K562 (cell line): ENCODE measurements at regions not wholly inside any gene's neighbourhood (a gene's known extent, or its start where the extent isn't known, plus 50 kb on each side); places are given as distances from the start of the nearest gene placed in this dataset.

ENCODE experiments used
- ARHGAP35 ChIP-seq: fragments of 450-650 bp; IDR thresholded peaks from 2 replicates; pipeline ENCODE4 v1.6.1; 2018; ENCODE audit not compliant: partially characterized antibody
- ATF2 ChIP-seq: sonication (generic); formaldehyde crosslinking; IDR thresholded peaks from 2 replicates; pipeline ENCODE4 v1.8.1; 2022; ENCODE audit warnings: missing genetic modification reagents
- ATF7 ChIP-seq: fragments of 450-650 bp; IDR thresholded peaks from 2 replicates; pipeline ENCODE4 v1.7.1; 2014; ENCODE audit warnings: mild to moderate bottlenecking, moderate library complexity
- E2F1 ChIP-seq: sonication (generic); formaldehyde crosslinking; IDR thresholded peaks from 2 replicates; pipeline ENCODE4 v1.8.1; 2023; ENCODE audit warnings: mild to moderate bottlenecking, missing genetic modification reagents, moderate library complexity
- E2F6 ChIP-seq, 2 experiments: IDR thresholded peaks; 2 replicates each; pipeline ENCODE4 v1.6.1; 2011; ENCODE audit warnings: borderline replicate concordance in 1 of 2, control low read depth in 1 of 2, low read depth in 1 of 2, low read length in 1 of 2, mild to moderate bottlenecking in 1 of 2, mixed read lengths in 1 of 2, moderate library complexity in 1 of 2; ENCODE audit not compliant: insufficient read depth in 1 of 2, insufficient read length in 1 of 2, poor library complexity in 1 of 2, severe bottlenecking in 1 of 2; ENCODE audit errors: extremely low read depth in 1 of 2
- FOXA1 ChIP-seq: fragments of 450-650 bp; IDR thresholded peaks from 2 replicates; pipeline ENCODE4 v1.6.1; 2016; ENCODE audit warnings: mild to moderate bottlenecking, borderline replicate concordance
- FOXM1 ChIP-seq, 2 experiments: fragments of 450-650 bp in 1 of 2; sonication (generic) in 1 of 2; formaldehyde crosslinking in 1 of 2; IDR thresholded peaks; 2 replicates each; pipeline versions ENCODE4 v1.6.1 to v1.9.0; 2017 to 2022; ENCODE audit warnings: low read depth in 2 of 2, mild to moderate bottlenecking in 2 of 2, missing genetic modification reagents in 1 of 2, moderate library complexity in 1 of 2
- HBP1 ChIP-seq: fragments of 450-650 bp; formaldehyde crosslinking; IDR thresholded peaks from 2 replicates; pipeline ENCODE4 v1.4.0; 2022; ENCODE audit warnings: missing genetic modification characterization
- HDAC2 ChIP-seq: fragments of 450-650 bp; IDR thresholded peaks from 2 replicates; pipeline ENCODE4 v1.6.1; 2016; ENCODE audit warnings: mild to moderate bottlenecking
- MBD2 ChIP-seq: sonication (generic); IDR thresholded peaks from 2 replicates; pipeline ENCODE4 v1.6.1; 2016; ENCODE audit warnings: low read depth, borderline replicate concordance
- MCM7 ChIP-seq, 2 experiments: fragments of 450-650 bp; IDR thresholded peaks; 2 replicates each; pipeline ENCODE4 v1.6.1; 2016 to 2018
- NFXL1 ChIP-seq: fragments of 450-650 bp; formaldehyde crosslinking; IDR thresholded peaks from 2 replicates; pipeline ENCODE4 v1.4.0; 2021; ENCODE audit warnings: mild to moderate bottlenecking
- PCBP2 ChIP-seq: fragments of 200-400 bp; formaldehyde crosslinking; IDR thresholded peaks from 2 replicates; pipeline ENCODE4 v1.6.1; 2018; ENCODE audit warnings: low read length, low read depth, mild to moderate bottlenecking, moderate library complexity; ENCODE audit not compliant: poor library complexity, severe bottlenecking
- RBM14 ChIP-seq: fragments of 200-400 bp; formaldehyde crosslinking; IDR thresholded peaks from 2 replicates; pipeline ENCODE4 v1.6.1; 2018; ENCODE audit warnings: low read depth, mild to moderate bottlenecking, low read length, moderate library complexity, borderline replicate concordance; ENCODE audit not compliant: insufficient read depth
- RFX1 ChIP-seq: fragments of 450-650 bp; IDR thresholded peaks from 2 replicates; pipeline ENCODE4 v1.6.1; 2016; ENCODE audit warnings: mild to moderate bottlenecking, moderate library complexity
- RFX7 ChIP-seq: fragments of 250-450 bp; sonication (Bioruptor Pico); IDR thresholded peaks from 2 replicates; pipeline ENCODE4 v1.5.1; 2021; ENCODE audit warnings: mild to moderate bottlenecking
- SAP30 ChIP-seq: fragments of 200-600 bp; sonication (generic); IDR thresholded peaks from 2 replicates; pipeline ENCODE4 v1.6.1; 2012; ENCODE audit warnings: borderline replicate concordance, low read depth, mild to moderate bottlenecking, moderate library complexity, low read length, control low read depth, inconsistent platforms; ENCODE audit not compliant: insufficient read depth, poor library complexity, severe bottlenecking
- SMARCE1 ChIP-seq: fragments of 450-650 bp; IDR thresholded peaks from 2 replicates; pipeline ENCODE4 v1.7.1; 2016; ENCODE audit warnings: mild to moderate bottlenecking
- STAG1 ChIP-seq: sonication (generic); formaldehyde crosslinking; IDR thresholded peaks from 2 replicates; pipeline ENCODE4 v1.5.0; 2020; ENCODE audit warnings: missing genetic modification reagents, borderline replicate concordance
- THRA ChIP-seq: fragments of 450-650 bp; IDR thresholded peaks from 2 replicates; pipeline ENCODE4 v1.6.1; 2017; ENCODE audit warnings: mild to moderate bottlenecking, moderate library complexity

- TF ChIP-seq HDAC2, result peak; percentile 82; the same call in 1 of the 2 replicates
- TF ChIP-seq FOXM1 (IDR thresholded peaks at IDR 0.05; ENCODE audit: low read depth), result peak; percentile 92
- TF ChIP-seq FOXM1 (CRISPR knock-in tag; IDR thresholded peaks at IDR 0.05; ENCODE audit: low read depth), result 0 out of 2 replicates have a peak, but pooled peaks have one; percentile 56
- peak; percentile 70 for TF ChIP-seq THRA
- TF ChIP-seq NFXL1, result no peak
- TF ChIP-seq E2F1 (CRISPR knock-in tag), result no peak
- TF ChIP-seq PCBP2, result no peak
- no peak for TF ChIP-seq RBM14
- peak; percentile 89; the same call in 1 of the 2 replicates for TF ChIP-seq MBD2
- 0 out of 2 replicates have a peak, but pooled peaks have one; percentile 43 for TF ChIP-seq HBP1 (CRISPR knock-in tag)
- no peak for TF ChIP-seq SAP30
- no peak for TF ChIP-seq FOXA1
- no peak for TF ChIP-seq ATF2
- no peak for TF ChIP-seq RFX7
- peak; percentile 95 for TF ChIP-seq ATF7
- TF ChIP-seq STAG1 (CRISPR knock-in tag), result no peak
- no peak for TF ChIP-seq RFX1
- peak; percentile 82 for TF ChIP-seq SMARCE1
- TF ChIP-seq MCM7 (IDR thresholded peaks at IDR 0.05), result no peak
- TF ChIP-seq ARHGAP35, result no peak
- peak; percentile 73 to 85 for TF ChIP-seq E2F6 (IDR thresholded peaks at IDR 0.05; ENCODE audit: borderline replicate concordance in 1 of 2, extremely low read depth in 1 of 2, insufficient read depth in 1 of 2, insufficient read length in 1 of 2, low read depth in 1 of 2, low read length in 1 of 2, poor library complexity in 1 of 2, severe bottlenecking in 1 of 2)
Measured at GRCh38 chr3:194255252-194256039, 95.7 kb downstream of the CPN2 start (continued).
